GM19023 (cell line): ENCODE measurements at regions not wholly inside any gene's neighbourhood (a gene's known extent, or its start where the extent isn't known, plus 50 kb on each side); places are given as distances from the start of the nearest gene placed in this dataset.
"Not testable (repeated sequence)": the region's sequence is repeated elsewhere in the genome, so short reads cannot be mapped to it uniquely, and the experiment has no call there.

Experiments
- ATAC-seq: cut with Tn5 transposase; IDR thresholded peaks from one replicate; pipeline ENCODE4 v1.9.1; 2021; ENCODE audit warnings: mild to moderate bottlenecking, moderate library complexity; ENCODE audit not compliant: unreplicated experiment

DNA sequence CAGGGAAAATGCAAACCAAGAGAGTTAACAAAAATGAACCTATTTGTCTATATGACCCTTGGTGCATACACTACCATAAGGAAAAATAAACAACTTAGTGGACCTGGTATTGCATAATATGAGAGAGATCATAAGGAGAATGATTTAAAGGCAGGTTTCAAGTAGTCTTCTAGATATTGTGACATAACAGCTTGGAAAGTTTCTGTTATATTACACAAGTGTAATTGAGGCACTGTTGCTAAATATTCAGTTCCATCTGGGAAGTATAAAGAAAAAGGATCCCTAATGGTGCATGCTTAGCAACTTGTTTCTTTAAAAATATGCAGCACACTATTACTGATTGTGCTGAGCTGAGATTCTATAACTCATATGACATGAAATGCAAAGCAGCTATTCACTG lies 252.2 kb upstream of the SPHKAP start:
- ATAC-seq: no peak

DNA sequence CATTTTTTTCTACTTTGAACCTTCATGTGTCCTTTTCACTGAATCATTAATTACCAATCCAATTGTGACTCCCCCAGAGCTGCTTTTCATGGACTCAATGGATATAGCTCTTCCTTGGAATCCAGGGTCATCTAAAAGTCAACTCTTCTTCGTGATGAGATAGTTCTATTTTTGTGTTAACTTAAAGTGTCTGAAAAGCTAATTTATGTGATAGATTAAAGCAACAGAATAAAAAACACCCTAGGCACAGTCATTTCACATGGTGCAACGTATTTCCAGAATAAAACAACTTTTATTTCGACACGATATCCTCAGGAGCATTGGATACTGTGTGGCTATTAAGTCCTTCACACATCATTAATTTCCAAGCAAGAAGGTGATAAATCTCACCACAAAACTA lies 250.6 kb upstream of the SPHKAP start:
- no peak for ATAC-seq

DNA sequence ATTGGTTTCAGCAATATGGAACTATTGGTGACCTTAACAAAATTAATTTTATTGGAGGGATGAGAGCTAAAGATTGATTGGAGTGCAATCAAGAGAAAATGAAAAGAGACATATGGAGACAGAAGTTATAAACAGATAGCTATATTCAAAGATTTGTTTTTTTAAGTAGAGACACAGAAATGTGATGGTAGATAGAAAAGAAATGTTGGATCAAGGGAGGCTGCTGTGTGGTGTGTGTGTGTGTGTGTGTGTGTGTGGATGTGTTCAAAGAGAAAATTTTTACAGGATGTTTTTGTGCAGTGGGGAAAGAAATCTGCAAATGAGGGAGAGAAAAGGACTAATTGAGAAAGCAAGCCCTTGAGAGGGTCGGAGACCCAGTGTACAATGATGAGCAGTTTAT lies 249.5 kb upstream of the SPHKAP start:
- no peak for ATAC-seq

DNA sequence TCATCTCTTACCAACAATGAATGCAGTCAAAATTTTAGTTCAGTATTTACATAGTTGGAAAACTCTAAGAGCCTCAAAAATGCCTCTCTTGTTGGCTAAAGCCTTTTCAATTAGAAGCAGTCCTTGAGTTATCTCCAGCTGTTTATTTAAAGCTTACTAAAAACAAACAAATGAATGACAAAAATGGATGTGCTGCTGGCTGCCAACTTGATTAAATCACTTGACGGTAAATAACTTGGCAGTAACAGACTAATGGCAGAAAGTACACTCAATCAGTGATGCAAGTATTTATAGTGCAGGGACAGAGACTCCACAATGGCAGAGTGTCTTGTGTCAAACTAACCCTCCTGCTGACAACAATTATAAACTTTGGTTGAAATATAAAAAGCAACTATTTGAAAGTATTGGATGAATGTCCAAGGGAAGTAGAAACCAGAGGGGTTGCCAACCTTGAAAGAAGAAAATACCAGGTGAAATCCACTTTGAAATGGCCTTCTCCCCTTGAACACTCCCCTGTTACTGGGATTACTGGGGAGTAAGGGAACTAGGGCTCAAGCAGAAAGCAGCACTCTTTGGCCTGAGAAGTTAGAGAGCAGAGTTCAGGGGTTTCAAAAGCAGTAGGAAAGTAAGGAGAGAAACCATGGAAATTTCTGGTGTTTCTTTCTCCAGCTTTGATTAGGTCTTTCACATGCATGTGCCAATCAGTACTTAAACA lies 245.2 kb upstream of the SPHKAP start:
- no peak for ATAC-seq

DNA sequence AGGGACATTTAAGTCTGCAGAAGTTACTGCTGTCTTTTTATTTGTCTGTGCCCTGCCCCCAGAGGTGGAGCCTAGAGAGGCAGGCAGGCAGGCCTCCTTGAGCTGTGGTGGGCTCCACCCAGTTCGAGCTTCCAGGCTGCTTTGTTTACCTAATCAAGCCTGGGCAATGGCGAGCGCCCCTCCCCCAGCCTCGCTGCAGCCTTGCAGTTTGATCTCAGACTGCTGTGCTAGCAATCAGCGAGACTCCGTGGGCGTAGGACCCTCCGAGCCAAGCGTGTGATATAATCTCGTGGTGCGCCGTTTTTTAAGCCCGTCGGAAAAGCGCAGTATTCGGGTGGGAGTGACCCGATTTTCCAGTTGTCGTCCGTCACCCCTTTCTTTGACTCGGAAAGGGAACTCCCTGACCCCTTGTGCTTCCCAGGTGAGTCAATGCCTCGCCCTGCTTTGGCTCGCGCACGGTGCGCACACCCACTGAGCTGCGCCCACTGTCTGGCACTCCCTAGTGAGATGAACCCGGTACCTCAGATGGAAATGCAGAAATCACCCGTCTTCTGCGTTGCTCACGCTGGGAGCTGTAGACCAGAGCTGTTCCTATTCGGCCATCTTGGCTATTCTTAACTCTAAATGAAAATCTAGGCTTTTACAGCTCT lies 244.0 kb upstream of the SPHKAP start:
- not testable (repeated sequence) for ATAC-seq

DNA sequence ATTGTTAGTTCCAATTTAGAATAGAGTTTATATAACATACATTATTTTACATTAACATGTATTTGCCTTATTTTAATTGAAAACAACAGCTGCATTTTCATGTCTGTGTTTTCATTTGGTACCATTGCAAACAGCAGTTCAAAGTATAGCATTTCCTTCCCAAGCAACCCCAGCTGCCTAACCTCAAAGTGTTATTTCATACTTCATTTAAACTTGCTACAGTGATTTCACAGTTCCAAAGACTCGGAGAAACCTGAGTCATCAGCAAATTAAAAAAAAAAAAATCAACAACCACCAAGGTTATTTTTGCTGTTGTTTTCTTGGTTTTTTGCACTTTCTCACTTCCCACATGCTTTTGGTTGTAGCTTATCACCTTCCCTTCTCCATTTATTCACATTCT lies 236.5 kb upstream of the SPHKAP start:
- ATAC-seq: no peak

DNA sequence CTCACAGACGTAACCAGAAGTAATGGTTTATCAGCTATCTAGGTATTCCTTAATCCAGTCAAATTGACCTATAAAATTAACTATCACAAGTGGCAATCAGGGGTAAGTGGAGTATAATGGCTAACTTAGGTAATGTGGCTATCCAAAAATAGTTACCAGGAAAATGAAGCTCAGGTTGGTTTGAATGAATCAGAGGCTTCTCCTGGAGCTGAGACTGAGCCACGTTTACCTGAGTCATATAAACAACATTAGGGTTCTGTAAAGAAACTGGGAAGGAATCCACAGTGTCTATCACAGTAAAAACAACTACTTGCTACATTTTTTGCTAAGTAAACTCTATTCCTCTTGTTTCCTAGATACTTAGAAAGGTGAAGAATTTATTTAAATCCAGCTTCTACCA lies 236.0 kb upstream of the SPHKAP start:
- no peak for ATAC-seq

DNA sequence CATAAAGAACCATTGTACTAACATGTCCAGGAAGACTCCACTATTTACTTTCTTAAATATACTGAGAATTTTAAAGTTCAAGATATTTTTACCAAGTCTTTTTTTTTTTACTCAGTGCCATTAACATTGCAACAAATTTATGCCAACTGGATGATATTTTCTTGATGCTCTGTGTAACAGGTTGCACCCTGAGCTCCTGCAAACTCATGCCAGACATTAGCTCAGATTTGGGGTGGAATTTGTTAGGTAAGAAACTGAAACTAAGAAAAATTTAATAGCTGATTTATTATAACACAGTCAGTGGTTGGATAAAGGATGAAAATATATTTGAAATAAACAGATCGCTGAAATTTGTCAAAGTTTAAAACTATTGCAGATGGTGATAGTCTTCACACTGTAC lies 228.6 kb upstream of the SPHKAP start:
- ATAC-seq: no peak

DNA sequence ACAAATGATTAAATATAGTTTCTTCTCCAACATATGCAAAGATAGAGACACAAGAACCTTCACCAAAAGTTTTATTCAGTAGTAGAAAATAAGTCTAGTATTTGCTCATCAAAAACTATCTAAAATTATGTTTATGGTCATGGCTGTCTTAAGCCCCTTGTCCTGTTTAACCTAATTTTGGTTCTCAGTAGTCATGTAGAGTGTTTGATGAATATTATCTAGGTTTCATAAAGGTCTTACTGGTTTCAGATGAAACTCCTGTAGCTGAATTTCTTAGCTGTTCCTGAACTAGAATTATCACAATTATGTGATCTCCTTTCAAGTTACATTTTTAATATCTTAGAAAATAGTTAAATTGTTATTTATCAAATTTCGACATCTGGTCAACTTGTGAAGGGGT lies 228.0 kb upstream of the SPHKAP start:
- no peak for ATAC-seq

DNA sequence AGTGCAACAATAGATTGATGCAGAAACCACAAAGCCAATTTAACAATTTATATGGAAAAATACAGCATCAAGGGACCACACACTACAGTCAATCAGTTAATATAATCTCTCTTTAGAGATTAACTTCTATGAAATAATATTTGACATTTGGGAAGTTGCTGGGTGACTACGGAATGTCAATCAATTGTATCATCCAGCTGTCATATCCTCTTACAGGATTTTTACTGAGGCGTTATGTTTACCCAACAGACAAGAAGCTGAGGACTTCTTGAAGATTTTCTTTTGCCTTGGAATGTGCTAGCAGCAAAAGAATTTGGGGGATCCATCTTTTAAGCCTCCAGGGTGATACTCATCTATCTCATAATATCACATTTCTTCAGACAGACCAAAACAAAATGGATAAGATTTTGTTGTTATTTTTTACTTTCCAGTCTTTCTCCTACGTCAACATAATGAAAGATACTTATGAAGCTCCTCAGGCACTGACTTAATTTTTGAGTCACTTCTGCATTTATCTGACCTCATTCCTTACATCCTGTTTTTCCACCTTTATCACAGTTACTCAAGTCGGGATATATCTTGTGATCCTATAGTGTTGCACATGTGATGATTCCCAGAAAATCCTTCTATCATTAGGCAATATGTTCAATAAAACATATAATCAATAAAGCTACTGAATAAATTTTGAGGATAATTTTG lies 227.2 kb upstream of the SPHKAP start:
- ATAC-seq: no peak

DNA sequence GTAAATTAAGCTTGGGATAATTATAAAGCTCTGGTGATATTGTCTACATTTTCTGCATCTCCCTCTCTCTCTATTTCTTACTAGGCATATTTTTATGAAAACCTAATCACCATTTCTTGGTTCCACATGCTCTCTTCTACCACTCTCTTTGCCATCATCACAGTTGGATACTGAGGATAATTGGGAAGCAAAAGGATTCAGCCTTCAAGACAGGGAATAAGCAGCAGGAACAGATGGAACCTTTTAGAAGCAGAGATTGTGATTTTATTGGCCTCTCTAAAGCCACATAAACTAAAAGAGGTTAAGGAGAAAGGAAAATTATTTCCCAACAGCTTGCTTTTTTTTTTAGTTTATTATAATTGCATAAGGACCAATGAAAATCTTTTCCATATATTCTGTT lies 226.3 kb upstream of the SPHKAP start:
- no peak for ATAC-seq

DNA sequence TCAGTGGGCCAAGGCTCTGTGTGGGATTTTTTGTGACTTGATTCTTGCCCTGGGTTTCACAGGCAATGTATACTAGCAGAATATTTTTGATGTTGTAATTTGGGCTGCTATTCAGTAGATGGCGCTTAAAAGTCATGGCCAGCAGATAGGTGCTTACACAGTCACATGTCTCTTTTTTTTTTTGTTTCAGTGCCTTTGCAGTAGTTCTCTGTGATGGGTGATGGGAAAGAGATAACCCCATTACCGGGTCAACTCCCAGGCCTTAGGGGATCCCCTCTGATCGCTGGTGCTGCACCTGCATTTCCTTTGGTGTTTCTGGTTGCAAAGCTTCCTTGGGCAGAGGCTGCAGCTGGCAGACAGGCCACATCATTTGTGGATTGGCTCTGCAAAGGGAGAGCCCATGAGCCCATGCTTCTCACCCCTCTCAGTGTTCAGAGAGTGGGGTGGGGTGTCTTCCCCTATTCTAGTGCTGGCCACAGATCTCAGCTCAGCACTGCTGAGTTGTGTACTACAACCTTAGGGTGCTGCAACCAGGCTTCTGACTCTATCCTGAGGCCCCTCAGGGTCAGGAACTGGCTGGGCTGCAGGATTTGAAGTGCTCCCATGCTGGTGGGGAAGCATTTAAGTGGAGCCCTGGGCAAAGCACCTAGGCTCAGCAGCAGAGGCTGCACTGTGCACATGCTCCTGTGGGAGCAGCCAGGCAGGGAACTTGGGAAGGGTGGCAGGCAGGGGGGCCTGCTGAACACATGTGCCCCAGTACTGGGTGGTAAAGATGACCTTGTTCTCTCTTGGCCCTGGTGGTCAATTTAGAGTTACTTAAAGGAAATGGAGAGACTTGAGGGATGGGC lies 219.8 kb upstream of the SPHKAP start:
- no peak for ATAC-seq

DNA sequence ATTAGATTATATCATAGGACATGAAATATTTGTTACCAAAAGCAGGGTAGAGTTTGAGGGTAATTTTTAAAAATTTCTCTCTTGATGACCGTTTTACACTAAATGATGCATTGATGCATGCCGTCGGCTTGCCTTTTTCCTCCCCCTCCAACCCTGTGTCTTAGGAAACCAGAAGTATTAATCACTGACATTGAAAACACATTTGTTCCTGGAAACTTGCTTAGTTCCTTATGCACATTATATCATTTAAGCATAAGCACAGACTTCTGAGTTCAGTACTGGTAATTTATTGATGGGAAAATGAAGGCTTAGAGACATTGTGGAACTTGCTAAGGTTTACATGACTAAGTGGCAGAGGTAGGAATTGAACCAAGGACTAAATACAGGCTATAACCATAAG lies 206.3 kb upstream of the SPHKAP start:
- ATAC-seq: no peak

DNA sequence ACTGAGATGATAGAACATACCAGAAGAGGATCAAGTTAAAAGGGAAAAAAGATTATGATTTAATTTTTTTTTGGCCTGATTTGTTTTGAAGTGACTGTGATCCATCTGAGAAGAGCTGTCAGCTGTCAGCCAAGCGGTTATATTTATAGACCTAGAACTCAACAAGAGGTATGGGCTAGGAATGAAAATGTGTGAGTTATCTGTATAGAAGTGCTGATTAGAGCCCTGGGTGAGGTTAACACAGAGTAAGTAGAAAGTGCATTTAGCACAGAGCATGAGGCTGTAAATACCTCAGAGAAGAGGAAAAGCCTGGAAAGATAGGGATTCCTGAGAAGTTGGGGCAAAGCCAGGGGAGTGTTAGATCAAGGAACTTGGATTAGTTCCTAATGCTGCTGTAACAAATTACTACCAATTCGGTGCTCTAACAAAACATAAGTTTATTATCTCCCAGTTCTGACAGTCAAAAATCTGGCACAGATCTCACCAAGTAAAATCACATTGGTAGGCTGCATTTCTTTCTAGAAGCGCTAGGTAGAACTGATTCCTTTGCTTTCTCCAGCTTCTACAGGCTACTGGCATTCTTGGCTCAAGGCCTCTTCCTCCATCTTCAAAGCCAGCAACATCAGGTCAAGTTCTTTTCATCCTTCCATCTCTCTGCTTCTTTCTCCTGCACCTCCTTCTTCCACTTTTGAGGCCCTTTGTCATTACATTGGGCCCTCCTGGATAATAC lies 197.4 kb upstream of the SPHKAP start:
- no peak for ATAC-seq

DNA sequence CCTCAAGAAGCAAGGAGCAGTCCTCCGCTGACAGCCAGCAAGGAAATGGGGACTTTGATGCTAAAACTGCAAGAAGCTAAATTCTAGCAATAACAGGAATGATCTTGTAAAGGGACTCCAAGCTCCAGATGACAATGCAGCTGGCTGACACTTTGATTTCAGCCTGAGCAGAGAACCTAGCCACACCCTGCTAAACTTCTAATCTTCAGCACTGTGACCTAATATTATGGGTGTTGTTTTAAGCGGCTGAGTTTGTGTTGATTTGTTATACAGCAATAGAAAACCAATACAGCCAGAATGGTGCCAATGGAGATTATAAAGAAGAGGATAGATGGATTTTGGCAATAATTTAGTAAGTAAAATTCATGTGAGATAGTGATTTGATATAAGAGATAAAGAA lies 196.7 kb upstream of the SPHKAP start:
- ATAC-seq: no peak

DNA sequence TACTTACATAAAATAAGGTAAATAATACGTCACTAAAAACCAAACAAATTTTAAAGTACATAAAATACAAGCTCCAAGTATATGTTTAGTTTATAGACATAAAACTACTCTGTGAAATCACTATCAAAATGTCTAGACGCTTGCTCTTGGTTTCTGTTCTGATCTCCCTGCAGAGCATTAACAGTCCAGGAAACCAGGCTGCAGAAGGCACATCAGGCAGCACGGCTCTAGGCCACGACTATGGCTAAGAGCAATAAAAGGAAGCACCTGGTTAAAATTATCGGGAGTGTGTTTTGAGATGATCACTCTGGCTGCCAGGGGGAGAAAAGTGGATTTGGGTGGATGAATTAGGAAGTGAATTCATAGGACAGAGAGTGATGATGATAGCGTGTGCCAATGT lies 196.0 kb upstream of the SPHKAP start:
- ATAC-seq: no peak

DNA sequence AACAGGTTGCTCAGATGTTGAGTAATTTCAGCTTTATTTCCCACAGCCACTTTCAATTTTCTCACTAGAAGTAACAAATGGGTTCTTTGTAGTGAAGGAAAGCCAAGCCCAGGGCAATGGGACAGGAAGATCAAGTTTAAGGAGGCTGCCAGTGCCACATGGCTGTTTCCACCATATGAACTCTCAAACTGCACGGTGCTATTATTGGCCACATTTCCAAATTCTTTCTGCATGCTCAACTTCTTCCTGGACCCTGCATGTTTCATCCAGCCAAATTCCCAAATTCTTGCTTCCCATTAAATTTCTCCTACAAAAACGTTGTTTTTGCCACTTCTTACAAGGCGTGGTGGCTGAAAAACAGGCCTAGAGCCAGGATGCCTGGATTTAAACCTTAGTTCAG lies 193.3 kb upstream of the SPHKAP start:
- ATAC-seq: no peak

DNA sequence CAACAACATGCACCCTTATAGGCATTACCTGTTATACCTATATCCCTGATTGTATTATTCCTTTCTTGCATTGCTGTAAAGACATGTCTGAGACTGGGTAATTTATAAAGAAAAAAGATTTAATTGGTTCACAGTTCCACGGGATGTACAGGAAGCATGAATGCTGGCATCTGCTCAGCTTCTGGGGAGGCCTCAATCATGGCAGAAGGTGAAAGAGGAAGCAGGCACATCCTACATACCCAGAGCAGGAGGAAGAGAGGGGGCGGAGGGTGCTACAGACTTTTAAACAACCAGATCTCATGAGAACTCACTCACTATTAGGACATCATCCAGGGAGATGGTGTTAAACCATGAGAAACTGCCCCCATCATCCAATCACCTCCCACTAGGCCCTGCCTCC lies 191.7 kb upstream of the SPHKAP start:
- ATAC-seq: no peak

DNA sequence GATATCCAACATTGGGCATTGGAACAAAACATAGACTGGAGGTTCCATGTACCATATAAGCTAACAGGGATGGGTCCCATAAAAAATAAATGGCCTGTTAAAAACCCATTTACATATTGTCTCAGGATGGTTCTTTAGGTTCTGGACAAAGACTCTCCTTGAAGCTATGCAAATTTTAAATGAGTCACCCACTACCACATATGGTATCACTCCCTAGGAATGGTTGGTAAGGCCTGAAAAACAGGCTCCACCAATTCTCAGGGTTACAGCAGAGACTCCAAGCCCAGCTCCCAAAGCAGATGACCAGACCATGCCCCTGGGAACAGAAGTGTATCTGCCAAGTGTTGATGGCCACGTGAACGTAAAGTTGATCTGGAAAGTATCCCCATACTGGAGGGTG lies 190.7 kb upstream of the SPHKAP start:
- ATAC-seq: no peak

DNA sequence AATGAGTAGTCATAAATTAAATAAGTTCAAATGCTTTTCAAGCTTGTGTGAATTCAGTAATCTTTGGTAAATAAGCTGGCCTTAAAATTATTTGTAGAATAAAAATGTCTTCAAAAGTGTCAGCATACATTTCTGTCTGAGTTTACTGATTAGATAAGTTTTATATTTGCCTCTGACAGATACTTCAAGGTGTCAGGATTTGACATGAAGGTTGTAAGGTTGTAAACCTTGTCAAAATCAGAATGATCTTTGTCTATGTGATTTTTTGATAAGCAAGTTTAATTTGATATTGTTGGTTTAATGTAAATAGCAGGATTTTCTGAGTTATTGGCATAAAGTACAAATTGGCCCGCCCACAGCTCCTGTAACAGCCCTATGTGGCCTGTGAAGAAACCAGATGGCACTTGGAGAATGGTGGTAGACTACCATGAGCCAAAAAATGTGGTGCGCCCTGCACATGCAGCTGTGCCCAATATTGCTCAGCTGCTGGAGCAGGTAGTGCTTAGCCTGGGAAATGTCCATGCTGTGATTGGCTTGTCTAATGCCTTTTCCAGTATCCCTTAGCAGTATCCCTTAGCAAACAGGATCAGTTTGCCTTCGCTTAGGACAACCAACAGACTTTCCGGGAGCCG lies 188.0 kb upstream of the SPHKAP start:
- ATAC-seq: no peak
